Central memory CD8-positive, alpha-beta T cell (primary cell): ENCODE measurements at regions not wholly inside any gene's neighbourhood (a gene's known extent, or its start where the extent isn't known, plus 50 kb on each side); places are given as distances from the start of the nearest gene placed in this dataset.
"Not testable (repeated sequence)": the region's sequence is repeated elsewhere in the genome, so short reads cannot be mapped to it uniquely, and the experiment has no call there.

Experiments
- ATAC-seq: fragments of 150-1000 bp; cut with Tn5 transposase; replicated peaks from 2 replicates; pipeline ENCODE4 v1.10.0; 2022; ENCODE audit warnings: mild to moderate bottlenecking, moderate FRiP score, moderate number of reproducible peaks; ENCODE audit not compliant: poor library complexity, severe bottlenecking; ENCODE audit errors: extremely low read depth
- DNase-seq, 2 donors: peaks; one replicate each; pipeline ENCODE4 v3.0.0; 2021; ENCODE audit warnings: low spot score in 2 of 2
- H3K27ac Mint-ChIP-seq: one replicate; pipeline ENCODE4 v1.8.0; 2022; ENCODE audit warnings: low read depth, mild to moderate bottlenecking, moderate library complexity, mixed read lengths
- H3K27me3 Mint-ChIP-seq: one replicate; pipeline ENCODE4 v1.8.0; 2022; ENCODE audit warnings: mixed read lengths
- H3K36me3 Mint-ChIP-seq: one replicate; pipeline ENCODE4 v1.8.0; 2022; ENCODE audit warnings: mild to moderate bottlenecking, moderate library complexity, mixed read lengths; ENCODE audit not compliant: insufficient read depth
- H3K4me1 Mint-ChIP-seq: one replicate; pipeline ENCODE4 v1.8.0; 2022; ENCODE audit warnings: mixed read lengths
- H3K4me3 Mint-ChIP-seq: one replicate; pipeline ENCODE4 v1.8.0; 2022; ENCODE audit warnings: mild to moderate bottlenecking, moderate library complexity, mixed read lengths
- H3K9me3 Mint-ChIP-seq: one replicate; pipeline ENCODE4 v1.8.0; 2022; ENCODE audit warnings: mixed read lengths

GRCh38 chr5:177664737-177665136 lies 64.8 kb downstream of the B4GALT7 start:
- not testable (repeated sequence) for H3K9me3 Mint-ChIP-seq, H3K27ac Mint-ChIP-seq, H3K27me3 Mint-ChIP-seq, H3K36me3 Mint-ChIP-seq, H3K4me1 Mint-ChIP-seq, ATAC-seq, H3K4me3 Mint-ChIP-seq, DNase-seq

GRCh38 chr5:177665172-177665571 lies 65.2 kb downstream of the B4GALT7 start:
- not testable (repeated sequence) for H3K27ac Mint-ChIP-seq, H3K4me3 Mint-ChIP-seq, H3K9me3 Mint-ChIP-seq, H3K36me3 Mint-ChIP-seq, H3K27me3 Mint-ChIP-seq, ATAC-seq, H3K4me1 Mint-ChIP-seq, DNase-seq

- not testable (repeated sequence) for H3K4me1 Mint-ChIP-seq, H3K4me3 Mint-ChIP-seq, ATAC-seq, H3K27ac Mint-ChIP-seq, H3K27me3 Mint-ChIP-seq, H3K9me3 Mint-ChIP-seq, H3K36me3 Mint-ChIP-seq, DNase-seq
These were observed 66.0 kb downstream of the B4GALT7 start for GRCh38 chr5:177665960-177666359.

- H3K4me3 Mint-ChIP-seq, H3K36me3 Mint-ChIP-seq, H3K27me3 Mint-ChIP-seq, DNase-seq, H3K4me1 Mint-ChIP-seq, H3K9me3 Mint-ChIP-seq, H3K27ac Mint-ChIP-seq: not testable (repeated sequence)
- peak; percentile 21 for ATAC-seq
These were observed 71.3 kb downstream of the B4GALT7 start for GRCh38 chr5:177671035-177671754.

- DNase-seq (peak; percentile 42 to 54), ATAC-seq (peak; percentile 94)
- H3K9me3 Mint-ChIP-seq, H3K4me1 Mint-ChIP-seq, H3K27me3 Mint-ChIP-seq, H3K4me3 Mint-ChIP-seq, H3K27ac Mint-ChIP-seq, H3K36me3 Mint-ChIP-seq: not testable (repeated sequence)
These were observed 72.1 kb downstream of the B4GALT7 start for GRCh38 chr5:177671755-177672690.
